Suprapubic skin (tissue), 4 donors: ENCODE measurements at regions not wholly inside any gene's neighbourhood (a gene's known extent, or its start where the extent isn't known, plus 50 kb on each side); places are given as distances from the start of the nearest gene placed in this dataset.
A peak's percentile ranks its signal among the peaks of the same experiment; 100 is the strongest.
"Not testable (repeated sequence)": the region's sequence is repeated elsewhere in the genome, so short reads cannot be mapped to it uniquely, and the experiment has no call there.

Source experiments
- DNase-seq, 2 donors: peaks; one replicate each; pipeline ENCODE4 v3.0.0-alpha.2; 2019; ENCODE audit warnings: low spot score in 2 of 2
- H3K27ac ChIP-seq: fragments of 200-600 bp; sonication (generic); one replicate; pipeline ENCODE4 v1.5.1; 2019
- H3K27me3 ChIP-seq: fragments of 200-600 bp; sonication (generic); one replicate; pipeline ENCODE4 v1.5.1; 2019
- H3K36me3 ChIP-seq: fragments of 200-600 bp; sonication (generic); one replicate; pipeline ENCODE4 v1.5.1; 2019
- H3K4me1 ChIP-seq: fragments of 200-600 bp; sonication (generic); one replicate; pipeline ENCODE4 v1.5.1; 2019
- H3K4me3 ChIP-seq: fragments of 200-600 bp; sonication (generic); one replicate; pipeline ENCODE4 v1.5.1; 2019; ENCODE audit warnings: mild to moderate bottlenecking
- H3K9me3 ChIP-seq: fragments of 200-600 bp; sonication (generic); one replicate; pipeline ENCODE4 v1.5.1; 2019
- EP300 ChIP-seq: sonication (generic); formaldehyde crosslinking; IDR thresholded peaks from one replicate; pipeline ENCODE4 v1.6.1; 2017; ENCODE audit warnings: antibody characterized with exemption
- POLR2A ChIP-seq, 2 donors: fragments of 450-650 bp; IDR thresholded peaks; one replicate each; pipeline ENCODE4 v1.6.1; 2017; ENCODE audit warnings: antibody characterized with exemption in 2 of 2, mild to moderate bottlenecking in 2 of 2, moderate library complexity in 2 of 2
- POLR2AphosphoS5 ChIP-seq, 3 donors: sonication (generic); formaldehyde crosslinking; IDR thresholded peaks; one replicate each; pipeline ENCODE4 v1.6.1; 2017; ENCODE audit warnings: antibody characterized with exemption in 3 of 3
- WGBS: methylation state at CpG from one replicate; pipeline ENCODE4 v1.1.5; 2018; 5-methylcytosine and 5-hydroxymethylcytosine counted together
- TF ChIP-seq, protein P1 (sequence below), 2 donors: fragments of 200-600 bp in 1 of 2; fragments of 450-650 bp in 1 of 2; sonication (generic) in 1 of 2; IDR thresholded peaks; one replicate each; pipeline ENCODE4 v1.5.1; 2016 to 2019; ENCODE audit warnings: antibody characterized with exemption in 2 of 2, mild to moderate bottlenecking in 1 of 2, moderate library complexity in 1 of 2

GRCh38 chr5:3326841-3327232, 268.8 kb upstream of the IRX1 start:
- DNase-seq = no peak
- H3K36me3 ChIP-seq = no peaks in the 10 kb centered on the region
- no peak overlapping the region for H3K27ac ChIP-seq
- WGBS = 88% methylated on average over 9 of the region's 9 CpGs
- no peak overlapping the region for H3K4me3 ChIP-seq
- peaks cover 1% of the 10 kb centered on the region for H3K27me3 ChIP-seq
- no peak for TF ChIP-seq EP300
- H3K9me3 ChIP-seq = no peaks in the 10 kb centered on the region
- H3K4me1 ChIP-seq = peaks cover 19% of the 10 kb centered on the region

- no peaks in the 10 kb centered on the region for H3K9me3 ChIP-seq
- TF ChIP-seq EP300 (no peak), POLR2A (IDR thresholded peaks at IDR 0.05) (no peak), POLR2AphosphoS5 (IDR thresholded peaks at IDR 0.05) (no peak)
- TF ChIP-seq, protein P1, sequence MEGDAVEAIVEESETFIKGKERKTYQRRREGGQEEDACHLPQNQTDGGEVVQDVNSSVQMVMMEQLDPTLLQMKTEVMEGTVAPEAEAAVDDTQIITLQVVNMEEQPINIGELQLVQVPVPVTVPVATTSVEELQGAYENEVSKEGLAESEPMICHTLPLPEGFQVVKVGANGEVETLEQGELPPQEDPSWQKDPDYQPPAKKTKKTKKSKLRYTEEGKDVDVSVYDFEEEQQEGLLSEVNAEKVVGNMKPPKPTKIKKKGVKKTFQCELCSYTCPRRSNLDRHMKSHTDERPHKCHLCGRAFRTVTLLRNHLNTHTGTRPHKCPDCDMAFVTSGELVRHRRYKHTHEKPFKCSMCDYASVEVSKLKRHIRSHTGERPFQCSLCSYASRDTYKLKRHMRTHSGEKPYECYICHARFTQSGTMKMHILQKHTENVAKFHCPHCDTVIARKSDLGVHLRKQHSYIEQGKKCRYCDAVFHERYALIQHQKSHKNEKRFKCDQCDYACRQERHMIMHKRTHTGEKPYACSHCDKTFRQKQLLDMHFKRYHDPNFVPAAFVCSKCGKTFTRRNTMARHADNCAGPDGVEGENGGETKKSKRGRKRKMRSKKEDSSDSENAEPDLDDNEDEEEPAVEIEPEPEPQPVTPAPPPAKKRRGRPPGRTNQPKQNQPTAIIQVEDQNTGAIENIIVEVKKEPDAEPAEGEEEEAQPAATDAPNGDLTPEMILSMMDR (IDR thresholded peaks at IDR 0.05) = no peak
- H3K36me3 ChIP-seq = no peaks in the 10 kb centered on the region
- DNase-seq = peak in 1 of 2 donors; percentile 25
- H3K4me1 ChIP-seq = peaks cover 19% of the 10 kb centered on the region
- WGBS = 53% methylated on average over 35 of the region's 36 CpGs
- peak overlapping the region; percentile 79 for H3K27ac ChIP-seq
- H3K4me3 ChIP-seq = peak overlapping the region; percentile 23
- H3K27me3 ChIP-seq = peaks cover 3% of the 10 kb centered on the region
Measured at GRCh38 chr5:3325972-3326840, 269.4 kb upstream of the IRX1 start.

DNA sequence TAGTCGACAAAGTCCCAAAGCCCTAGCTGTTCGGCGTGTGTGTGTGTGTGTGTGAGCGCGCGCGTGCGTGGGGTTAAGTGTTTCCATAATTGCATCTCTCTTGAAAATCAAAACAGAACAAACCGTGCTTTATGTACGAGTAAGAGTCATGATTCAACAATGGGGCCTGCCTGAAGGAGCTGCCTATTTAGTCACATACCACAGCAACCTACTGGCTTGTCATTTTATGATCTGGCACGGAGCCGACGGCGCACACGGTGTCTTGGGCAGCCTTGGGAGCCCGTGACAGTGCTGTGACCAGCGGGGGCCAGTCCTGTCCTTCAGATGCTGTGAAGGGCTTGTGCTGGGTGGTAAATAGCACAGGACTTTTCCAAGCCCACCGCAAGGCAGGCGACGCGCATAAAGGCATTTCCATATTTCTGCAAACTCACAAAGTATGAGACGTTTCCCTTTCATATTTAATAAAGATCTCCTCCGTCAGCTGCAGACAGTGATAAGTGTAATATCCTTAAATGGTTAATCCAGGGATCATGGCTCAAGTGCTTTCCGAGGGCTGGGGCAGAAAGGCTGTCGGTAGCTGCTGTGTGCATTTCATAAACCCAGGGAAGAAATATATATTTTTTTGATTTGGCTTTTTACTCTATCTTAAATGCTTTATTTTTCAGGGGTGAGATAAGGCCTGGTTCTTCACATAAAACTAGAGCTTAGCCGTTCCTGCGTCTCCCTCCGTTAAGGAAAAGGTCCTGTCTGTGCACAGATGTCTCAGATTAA, 270.2 kb upstream of the IRX1 start:
- Histone ChIP-seq H3K36me3 (no peaks in the 10 kb centered on the region), H3K9me3 (no peaks in the 10 kb centered on the region), H3K27ac (peak overlapping the region; percentile 79), H3K27me3 (peaks cover 3% of the 10 kb centered on the region), H3K4me1 (peaks cover 27% of the 10 kb centered on the region), H3K4me3 (peak overlapping the region; percentile 23)
- DNase-seq = peak in 1 of 2 donors; percentile 75
- no peak for TF ChIP-seq POLR2A (IDR thresholded peaks at IDR 0.05)
- no peak for TF ChIP-seq POLR2AphosphoS5 (IDR thresholded peaks at IDR 0.05)
- TF ChIP-seq, protein P1 (IDR thresholded peaks at IDR 0.05) = no peak
- TF ChIP-seq EP300 = no peak
- 32% methylated on average over 27 of the region's 28 CpGs for WGBS

DNA sequence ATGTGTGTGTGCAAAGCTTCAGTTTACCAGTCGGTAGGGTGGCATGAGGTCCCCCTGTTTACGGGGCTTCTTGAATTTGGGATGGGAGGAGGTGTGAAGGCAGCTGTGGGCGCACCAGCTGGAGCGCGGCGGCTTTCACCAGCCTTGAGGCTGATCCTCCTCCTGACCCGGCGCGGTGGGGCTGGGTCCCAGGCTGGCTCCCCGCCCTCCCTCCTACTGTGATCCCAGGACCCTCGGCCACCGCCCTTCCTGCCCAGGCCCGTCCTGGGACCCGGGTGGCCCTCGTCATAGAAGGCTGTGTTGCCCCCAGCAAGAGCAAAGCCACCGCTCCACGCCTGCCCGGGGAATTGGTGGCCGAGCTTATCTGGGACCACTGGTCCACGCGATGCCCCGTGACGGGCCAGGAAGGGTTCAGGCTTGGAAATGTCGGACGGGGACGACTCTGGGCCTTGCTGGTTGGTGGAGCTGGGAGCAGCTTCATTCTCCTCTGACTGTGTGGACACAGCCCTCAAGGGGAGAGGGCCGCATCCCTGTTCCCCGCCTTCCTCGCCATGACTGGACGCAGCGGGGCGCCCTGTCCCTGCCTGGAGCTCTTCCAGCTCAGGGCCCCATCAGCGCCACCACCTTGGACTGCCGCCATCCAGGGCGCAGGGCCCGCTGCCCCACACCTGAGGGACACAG, 271.1 kb upstream of the IRX1 start:
- H3K27ac ChIP-seq = peak overlapping the region; percentile 79
- TF ChIP-seq EP300 (no peak), POLR2A (IDR thresholded peaks at IDR 0.05) (no peak), POLR2AphosphoS5 (IDR thresholded peaks at IDR 0.05) (no peak)
- TF ChIP-seq, protein P1 (IDR thresholded peaks at IDR 0.05) = no peak
- no peaks in the 10 kb centered on the region for H3K9me3 ChIP-seq
- H3K4me1 ChIP-seq = peaks cover 29% of the 10 kb centered on the region
- no peak overlapping the region for H3K4me3 ChIP-seq
- WGBS = 82% methylated on average over 11 of the region's 36 CpGs
- peaks cover 3% of the 10 kb centered on the region for H3K27me3 ChIP-seq
- DNase-seq = peak in 1 of 2 donors; percentile 52
- no peaks in the 10 kb centered on the region for H3K36me3 ChIP-seq

GRCh38 chr5:3323966-3324365, 271.7 kb upstream of the IRX1 start:
- not testable (repeated sequence) for H3K27me3 ChIP-seq, DNase-seq, H3K27ac ChIP-seq, H3K4me3 ChIP-seq, H3K9me3 ChIP-seq, H3K36me3 ChIP-seq
- 86% methylated on average over 6 of the region's 6 CpGs for WGBS
- H3K4me1 ChIP-seq = peaks cover 29% of the 10 kb centered on the region

DNA sequence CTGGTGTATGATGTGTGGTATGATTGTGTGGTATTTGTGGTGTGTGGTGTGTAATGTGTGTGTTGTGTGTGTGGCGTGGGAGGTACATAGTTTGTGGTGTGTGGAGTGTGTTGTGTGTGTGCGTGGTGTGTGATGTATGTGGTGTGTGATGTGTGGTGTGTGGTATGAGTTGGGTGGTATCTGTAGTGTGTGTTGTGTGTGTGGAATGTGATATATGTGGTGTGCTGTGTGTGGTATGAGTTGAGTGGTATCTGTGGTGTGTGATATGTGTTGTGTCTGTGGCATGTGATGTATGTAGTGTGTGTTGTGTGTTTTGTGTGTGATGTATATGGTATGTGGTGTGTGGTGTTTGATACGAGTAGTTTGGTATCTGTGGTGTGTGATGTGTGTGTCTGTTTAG, 272.5 kb upstream of the IRX1 start:
- 93% methylated on average over 3 of the region's 3 CpGs for WGBS
- DNase-seq = no peak
- Histone ChIP-seq H3K36me3 (no peaks in the 10 kb centered on the region), H3K4me3 (no peak overlapping the region), H3K4me1 (peaks cover 29% of the 10 kb centered on the region), H3K9me3 (no peaks in the 10 kb centered on the region), H3K27me3 (peaks cover 3% of the 10 kb centered on the region), H3K27ac (no peak overlapping the region)
- TF ChIP-seq EP300 = no peak
- no peak for TF ChIP-seq POLR2AphosphoS5 (IDR thresholded peaks at IDR 0.05)
- TF ChIP-seq POLR2A (IDR thresholded peaks at IDR 0.05) = no peak
- TF ChIP-seq, protein P1 (IDR thresholded peaks at IDR 0.05) = no peak
